SK-N-MC (cell line): ENCODE measurements at regions not wholly inside any gene's neighbourhood (a gene's known extent, or its start where the extent isn't known, plus 50 kb on each side); places are given as distances from the start of the nearest gene placed in this dataset.

Source experiments
- DNase-seq: peaks from one replicate; pipeline ENCODE4 v3.0.0-alpha.2; 2011; ENCODE audit warnings: low read depth, low spot score
- H3K27ac ChIP-seq: fragments of 200-600 bp; sonication (generic); 2 replicates; pipeline ENCODE4 v1.5.1; 2016; ENCODE audit warnings: mixed run types
- H3K36me3 ChIP-seq: fragments of 200-600 bp; sonication (generic); 2 replicates; pipeline ENCODE4 v1.6.1; 2017; ENCODE audit warnings: antibody characterized with exemption, low read length, mixed read lengths; ENCODE audit not compliant: insufficient read depth
- H3K4me3 ChIP-seq: fragments of 200-600 bp; sonication (generic); 2 replicates; pipeline ENCODE4 v1.5.1; 2016
- H3K9ac ChIP-seq: fragments of 200-600 bp; sonication (generic); 2 replicates; pipeline ENCODE4 v1.8.0; 2017; ENCODE audit warnings: mixed run types, mixed read lengths; ENCODE audit not compliant: insufficient read length
- H3K9me3 ChIP-seq: fragments of 200-600 bp; sonication (generic); 2 replicates; pipeline ENCODE4 v1.6.1; 2017; ENCODE audit warnings: low read depth, mild to moderate bottlenecking, antibody characterized with exemption, low read length, moderate library complexity, mixed read lengths
- EZH2 ChIP-seq: fragments of 200-600 bp; sonication (generic); IDR thresholded peaks from one replicate; pipeline ENCODE4 v1.6.1; 2017; ENCODE audit warnings: antibody characterized with exemption
- FOXP2 ChIP-seq: optimal IDR thresholded peaks from 2 replicates; pipeline ENCODE3; 2011; ENCODE audit warnings: mild to moderate bottlenecking, moderate library complexity; ENCODE audit not compliant: insufficient read depth; ENCODE audit errors: extremely low read length, control extremely low read depth
- POLR2AphosphoS5 ChIP-seq: IDR thresholded peaks from 2 replicates; pipeline ENCODE4 v1.6.1; 2012; ENCODE audit warnings: mild to moderate bottlenecking, low read depth, low read length, borderline replicate concordance

DNA sequence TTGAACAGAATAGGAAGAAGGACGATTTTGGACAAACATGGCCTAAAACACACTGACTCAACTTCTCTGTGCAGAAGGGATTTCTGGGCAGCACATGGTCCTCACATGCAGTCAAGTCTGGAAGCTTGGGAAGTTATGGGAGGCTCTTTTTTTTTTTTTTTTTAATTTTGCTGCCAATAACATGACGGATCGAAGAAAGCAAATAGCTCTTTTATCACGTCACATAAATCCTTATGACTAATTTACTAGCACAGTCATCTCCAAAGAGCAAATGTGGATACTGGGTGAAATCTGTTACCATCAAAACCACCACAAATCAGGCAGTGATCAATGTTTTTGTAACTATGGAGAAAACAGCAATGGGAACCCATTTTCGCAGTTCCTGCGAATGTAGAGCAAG is 193.3 kb upstream of the FAM9B start:
- DNase-seq, result no peak
- no peak for TF ChIP-seq POLR2AphosphoS5
- no peak for TF ChIP-seq FOXP2
- no peak for TF ChIP-seq EZH2
- no peak overlapping the region for H3K9ac ChIP-seq
- no peaks in the 10 kb centered on the region for H3K36me3 ChIP-seq
- H3K9me3 ChIP-seq, result no peaks in the 10 kb centered on the region
- no peak overlapping the region for H3K27ac ChIP-seq
- no peak overlapping the region for H3K4me3 ChIP-seq

GRCh38 chrX:9231491-9231890 is 197.6 kb upstream of the FAM9B start:
- TF ChIP-seq POLR2AphosphoS5 (no peak), EZH2 (no peak), FOXP2 (no peak)
- DNase-seq, result no peak
- Histone ChIP-seq H3K36me3 (no peaks in the 10 kb centered on the region), H3K27ac (no peak overlapping the region), H3K4me3 (no peak overlapping the region), H3K9ac (no peak overlapping the region), H3K9me3 (no peaks in the 10 kb centered on the region)

DNA sequence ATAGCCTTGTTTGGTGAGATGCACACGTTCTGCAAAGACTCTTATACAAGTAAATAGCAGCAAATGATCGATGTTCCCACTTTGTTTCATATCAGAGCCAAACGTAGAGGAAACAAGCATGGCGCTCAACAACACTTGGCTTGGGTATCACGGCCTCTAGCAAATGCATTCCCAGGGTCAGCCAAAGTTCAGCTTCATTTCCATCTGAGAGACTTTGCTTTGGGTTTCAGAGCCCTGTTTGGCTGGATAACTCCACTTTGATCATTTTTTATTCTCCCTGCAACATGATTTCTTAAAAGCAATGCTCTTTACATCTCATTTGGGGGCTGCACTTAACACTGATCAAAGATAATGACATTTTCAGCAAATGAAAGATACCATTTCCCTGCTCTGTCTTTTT is 199.2 kb upstream of the FAM9B start:
- H3K9me3 ChIP-seq, result no peaks in the 10 kb centered on the region
- TF ChIP-seq POLR2AphosphoS5 (no peak), FOXP2 (no peak), EZH2 (no peak)
- no peak for DNase-seq
- H3K4me3 ChIP-seq, result no peak overlapping the region
- H3K27ac ChIP-seq, result no peak overlapping the region
- H3K9ac ChIP-seq, result no peak overlapping the region
- no peaks in the 10 kb centered on the region for H3K36me3 ChIP-seq

DNA sequence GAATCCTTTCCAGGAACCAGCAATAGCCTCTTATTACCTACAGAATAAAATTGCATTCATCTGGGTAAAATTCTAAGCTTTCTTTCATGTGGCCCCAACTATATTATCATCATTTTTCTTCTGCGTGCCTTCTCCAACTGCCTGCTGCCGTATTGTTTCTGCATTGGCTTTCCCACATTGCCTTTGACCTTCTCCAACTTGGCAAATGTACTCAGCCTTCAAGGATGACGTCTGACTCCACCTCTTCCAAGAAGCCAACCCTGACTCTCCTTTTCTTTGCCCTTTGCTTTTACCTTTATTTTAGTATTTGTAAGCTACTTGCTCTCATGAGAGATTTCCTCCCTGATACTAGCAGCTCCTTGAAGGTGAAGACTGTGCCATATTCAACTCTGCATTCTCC is 200.4 kb upstream of the FAM9B start:
- Histone ChIP-seq H3K36me3 (no peaks in the 10 kb centered on the region), H3K9ac (no peak overlapping the region), H3K4me3 (no peak overlapping the region), H3K27ac (no peak overlapping the region), H3K9me3 (no peaks in the 10 kb centered on the region)
- no peak for DNase-seq
- TF ChIP-seq FOXP2 (no peak), POLR2AphosphoS5 (no peak), EZH2 (no peak)

DNA sequence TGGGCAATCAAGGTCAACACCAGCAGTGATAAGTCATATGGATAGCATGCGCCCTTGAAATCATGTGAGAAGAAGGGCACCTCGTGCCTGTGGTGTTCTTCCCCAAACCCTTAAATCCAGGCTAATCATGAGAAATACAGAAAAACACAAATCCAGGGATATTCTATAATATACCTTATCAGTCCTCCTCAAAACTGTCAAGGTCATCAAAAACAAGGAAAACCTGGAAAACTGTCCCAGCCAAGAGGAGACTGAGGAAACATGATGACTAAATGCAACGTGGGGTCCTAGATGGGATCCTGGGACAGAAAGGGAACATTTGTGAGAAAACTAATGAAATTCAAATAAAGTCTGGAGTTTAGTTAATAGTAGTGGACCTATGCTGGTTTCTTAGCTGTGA is 201.8 kb upstream of the FAM9B start:
- no peaks in the 10 kb centered on the region for H3K36me3 ChIP-seq
- no peaks in the 10 kb centered on the region for H3K9me3 ChIP-seq
- no peak overlapping the region for H3K27ac ChIP-seq
- no peak overlapping the region for H3K9ac ChIP-seq
- no peak overlapping the region for H3K4me3 ChIP-seq
- no peak for DNase-seq
- TF ChIP-seq EZH2 (no peak), POLR2AphosphoS5 (no peak), FOXP2 (no peak)

- H3K4me3 ChIP-seq, result no peak overlapping the region
- H3K9ac ChIP-seq, result no peak overlapping the region
- H3K27ac ChIP-seq, result no peak overlapping the region
- no peaks in the 10 kb centered on the region for H3K9me3 ChIP-seq
- no peak for DNase-seq
- H3K36me3 ChIP-seq, result no peaks in the 10 kb centered on the region
- TF ChIP-seq POLR2AphosphoS5 (no peak), EZH2 (no peak), FOXP2 (no peak)
These were observed 207.0 kb upstream of the FAM9B start for GRCh38 chrX:9240956-9241355.

- Histone ChIP-seq H3K9me3 (no peaks in the 10 kb centered on the region), H3K36me3 (no peaks in the 10 kb centered on the region), H3K9ac (no peak overlapping the region), H3K27ac (no peak overlapping the region), H3K4me3 (no peak overlapping the region)
- no peak for DNase-seq
- no peak for TF ChIP-seq POLR2AphosphoS5
- no peak for TF ChIP-seq EZH2
- TF ChIP-seq FOXP2, result no peak
These were observed 207.5 kb upstream of the FAM9B start for GRCh38 chrX:9241427-9241826.

- no peaks in the 10 kb centered on the region for H3K9me3 ChIP-seq
- H3K27ac ChIP-seq, result no peak overlapping the region
- TF ChIP-seq FOXP2, result no peak
- TF ChIP-seq POLR2AphosphoS5, result no peak
- TF ChIP-seq EZH2, result no peak
- H3K36me3 ChIP-seq, result no peaks in the 10 kb centered on the region
- DNase-seq, result no peak
- no peak overlapping the region for H3K4me3 ChIP-seq
- no peak overlapping the region for H3K9ac ChIP-seq
These were observed 215.3 kb upstream of the FAM9B start for GRCh38 chrX:9249051-9249846.

- Histone ChIP-seq H3K27ac (no peak overlapping the region), H3K9me3 (no peaks in the 10 kb centered on the region), H3K9ac (no peak overlapping the region), H3K4me3 (no peak overlapping the region), H3K36me3 (no peaks in the 10 kb centered on the region)
- TF ChIP-seq FOXP2 (no peak), POLR2AphosphoS5 (no peak), EZH2 (no peak)
- no peak for DNase-seq
These were observed 212.7 kb upstream of the TBL1X start for GRCh38 chrX:9252182-9252581.
